ENCODE measurements at regions not wholly inside any gene's neighbourhood (a gene's known extent, or its start where the extent isn't known, plus 50 kb on each side); places are given as distances from the start of the nearest gene placed in this dataset.

DNA sequence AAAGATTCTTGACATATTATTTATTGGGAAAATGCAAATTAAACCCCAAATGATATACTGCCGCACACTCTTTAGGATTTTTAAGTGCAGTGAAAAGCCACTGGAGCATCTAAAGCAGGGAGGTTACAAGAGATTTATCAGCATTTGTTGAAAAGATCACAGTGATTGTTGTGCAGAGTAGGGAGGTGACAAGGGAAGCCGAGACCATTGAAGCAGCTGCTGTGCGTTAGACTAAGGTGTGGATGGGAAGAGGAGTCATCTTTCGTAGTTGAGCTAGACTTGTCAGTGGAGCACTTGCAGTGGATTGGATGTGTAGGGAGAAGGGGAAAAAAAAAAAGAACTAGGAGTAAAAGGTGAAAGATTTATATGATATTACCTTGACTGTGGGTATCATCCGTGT is 854.6 kb downstream of the NTRK3 start:
- no peak overlapping the region for H3K27ac ChIP-seq
- TF ChIP-seq, protein P1, sequence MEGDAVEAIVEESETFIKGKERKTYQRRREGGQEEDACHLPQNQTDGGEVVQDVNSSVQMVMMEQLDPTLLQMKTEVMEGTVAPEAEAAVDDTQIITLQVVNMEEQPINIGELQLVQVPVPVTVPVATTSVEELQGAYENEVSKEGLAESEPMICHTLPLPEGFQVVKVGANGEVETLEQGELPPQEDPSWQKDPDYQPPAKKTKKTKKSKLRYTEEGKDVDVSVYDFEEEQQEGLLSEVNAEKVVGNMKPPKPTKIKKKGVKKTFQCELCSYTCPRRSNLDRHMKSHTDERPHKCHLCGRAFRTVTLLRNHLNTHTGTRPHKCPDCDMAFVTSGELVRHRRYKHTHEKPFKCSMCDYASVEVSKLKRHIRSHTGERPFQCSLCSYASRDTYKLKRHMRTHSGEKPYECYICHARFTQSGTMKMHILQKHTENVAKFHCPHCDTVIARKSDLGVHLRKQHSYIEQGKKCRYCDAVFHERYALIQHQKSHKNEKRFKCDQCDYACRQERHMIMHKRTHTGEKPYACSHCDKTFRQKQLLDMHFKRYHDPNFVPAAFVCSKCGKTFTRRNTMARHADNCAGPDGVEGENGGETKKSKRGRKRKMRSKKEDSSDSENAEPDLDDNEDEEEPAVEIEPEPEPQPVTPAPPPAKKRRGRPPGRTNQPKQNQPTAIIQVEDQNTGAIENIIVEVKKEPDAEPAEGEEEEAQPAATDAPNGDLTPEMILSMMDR (conservative IDR thresholded peaks at IDR 0.05), result no peak
- TF ChIP-seq ZFX (IDR thresholded peaks at IDR 0.05), result no peak

GRCh38 chr15:87394676-87395075 is 861.9 kb downstream of the NTRK3 start:
- TF ChIP-seq ZFX (IDR thresholded peaks at IDR 0.05), result no peak
- TF ChIP-seq, protein P1 (conservative IDR thresholded peaks at IDR 0.05), result no peak
- no peak overlapping the region for H3K27ac ChIP-seq

DNA sequence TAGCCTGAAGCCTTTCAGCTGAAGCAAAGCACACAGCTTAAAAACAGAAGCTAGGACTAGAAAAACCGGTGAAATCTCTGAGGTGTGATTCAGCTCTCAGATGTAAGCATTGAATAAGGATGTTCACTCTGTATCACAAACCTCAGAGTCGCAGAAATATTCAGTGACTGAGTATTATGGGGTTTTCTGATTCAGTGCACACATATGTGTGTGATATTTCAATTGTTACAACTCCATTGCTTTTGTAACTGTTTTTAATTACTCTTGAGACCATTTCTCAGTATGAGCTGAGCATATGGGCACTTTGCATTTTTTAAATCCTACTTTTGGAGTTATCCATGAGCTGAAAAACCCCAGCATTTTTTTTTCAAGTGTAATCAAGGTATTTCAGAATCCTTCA is 868.8 kb downstream of the NTRK3 start:
- TF ChIP-seq, protein P1 (conservative IDR thresholded peaks at IDR 0.05), result no peak
- TF ChIP-seq ZFX (IDR thresholded peaks at IDR 0.05), result no peak

DNA sequence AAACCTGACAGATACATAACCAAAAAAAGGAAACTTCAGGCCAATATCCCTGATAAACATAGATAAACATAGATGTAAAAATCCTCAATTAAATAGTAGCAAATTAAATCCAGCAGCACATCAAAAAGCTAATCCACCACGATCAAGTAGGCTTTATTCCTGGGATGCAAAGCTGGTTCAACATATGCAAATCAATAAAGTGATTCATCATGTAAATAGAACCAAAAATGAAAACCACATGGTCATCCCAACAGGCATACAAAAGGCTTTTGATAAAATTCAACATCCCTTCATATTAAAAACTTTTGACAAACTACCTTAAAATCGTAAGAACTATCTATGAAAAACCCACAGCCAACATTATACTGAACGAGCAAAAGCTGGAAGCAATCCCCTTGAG is 882.2 kb downstream of the NTRK3 start:
- H3K27ac ChIP-seq, result no peak overlapping the region
- TF ChIP-seq, protein P1 (conservative IDR thresholded peaks at IDR 0.05), result no peak

More for the DNA sequence above, 868.8 kb downstream of the NTRK3 start:
- H3K27ac ChIP-seq, result no peak overlapping the region

DNA sequence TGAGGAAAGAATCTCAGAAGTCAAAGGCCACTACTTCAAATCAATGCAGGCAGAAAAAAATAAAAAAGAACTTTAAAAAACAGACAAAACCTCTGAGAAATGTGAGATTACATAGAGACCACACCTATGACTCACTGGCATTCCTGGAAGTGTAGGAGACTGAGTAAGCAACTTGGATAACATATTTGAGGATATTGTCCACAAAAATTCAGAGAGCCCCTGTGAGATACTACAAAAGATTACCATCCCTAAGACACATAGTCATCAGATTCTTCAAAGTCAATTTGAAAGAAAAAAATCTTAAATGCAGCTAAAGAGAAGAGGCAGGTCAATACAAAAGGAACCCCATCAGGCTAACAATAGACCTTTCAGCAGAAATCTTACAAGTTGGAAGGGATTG is 887.3 kb downstream of the NTRK3 start:
- TF ChIP-seq, protein P1 (conservative IDR thresholded peaks at IDR 0.05), result no peak
- no peak for TF ChIP-seq ZFX (IDR thresholded peaks at IDR 0.05)
- H3K27ac ChIP-seq, result no peak overlapping the region

DNA sequence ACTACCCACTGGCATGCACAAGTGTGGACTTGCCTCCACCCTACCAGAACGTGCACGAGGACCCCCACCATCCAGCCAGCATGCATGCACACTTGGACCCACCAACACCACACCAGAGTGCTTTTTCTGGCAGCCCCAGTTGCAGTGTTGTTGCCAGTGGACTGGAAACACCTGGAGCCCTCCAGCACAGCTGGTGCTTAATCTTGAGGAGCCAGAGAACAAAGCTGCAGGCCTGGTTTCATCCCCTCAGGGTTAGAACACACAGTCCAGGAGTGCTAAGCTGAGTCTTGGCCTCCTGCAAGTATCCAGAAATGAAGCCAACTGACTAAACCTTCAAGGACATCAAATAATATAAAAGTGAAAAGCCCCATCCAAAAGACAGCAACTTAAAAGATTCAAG is 888.0 kb downstream of the NTRK3 start:
- no peak overlapping the region for H3K27ac ChIP-seq
- TF ChIP-seq ZFX (IDR thresholded peaks at IDR 0.05), result no peak
- TF ChIP-seq, protein P1 (conservative IDR thresholded peaks at IDR 0.05), result no peak

DNA sequence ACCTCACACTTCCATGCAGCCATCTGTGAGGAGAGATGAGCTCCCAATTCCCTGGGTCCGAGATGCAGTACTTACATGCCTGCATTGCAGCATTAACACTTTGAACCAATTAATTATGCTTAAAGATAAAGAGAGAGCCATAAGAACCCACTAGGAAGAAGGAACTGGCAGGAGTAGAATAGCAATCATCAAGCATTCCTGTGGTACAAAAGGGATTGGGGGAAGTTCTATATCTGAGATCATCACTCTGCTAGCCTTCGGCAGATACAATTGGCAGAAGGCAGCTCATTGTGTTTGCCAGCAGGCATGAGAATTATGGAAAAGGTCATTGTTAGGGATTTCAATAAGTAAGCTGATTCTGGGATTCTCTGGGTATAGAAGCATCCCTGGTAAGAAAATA is 891.4 kb downstream of the NTRK3 start:
- TF ChIP-seq, protein P1 (conservative IDR thresholded peaks at IDR 0.05), result no peak
- no peak for TF ChIP-seq ZFX (IDR thresholded peaks at IDR 0.05)
- H3K27ac ChIP-seq, result no peak overlapping the region

All from C4-2B (cell line).